Psoas muscle (tissue), 7 donors: ENCODE measurements at regions not wholly inside any gene's neighbourhood (a gene's known extent, or its start where the extent isn't known, plus 50 kb on each side); places are given as distances from the start of the nearest gene placed in this dataset.

Source experiments
- ATAC-seq, 4 donors: fragments of 200-7000 bp; cut with Tn5 transposase; one replicate each; pipeline ENCODE4 v1.9.1; 2020; ENCODE audit warnings: moderate library complexity in 3 of 4, mild to moderate bottlenecking in 2 of 4
- DNase-seq, 2 donors: peaks; one replicate each; pipeline ENCODE4 v3.0.0-alpha.2; 2020
- H3K27ac ChIP-seq: fragments of 200-600 bp; one replicate; pipeline ENCODE4 v1.8.0; 2022
- H3K27me3 ChIP-seq, 3 donors: fragments of 200-600 bp in 1 of 3; one replicate each; pipeline versions ENCODE4 v1.6.1 to v1.8.0; 2013 to 2022; ENCODE audit warnings: low read length in 2 of 3, mild to moderate bottlenecking in 2 of 3, moderate library complexity in 1 of 3; ENCODE audit not compliant: insufficient read depth in 3 of 3
- H3K36me3 ChIP-seq, 2 donors: fragments of 200-600 bp in 1 of 2; one replicate each; pipeline versions ENCODE4 v1.6.1 to v1.8.0; 2013 to 2022; ENCODE audit warnings: low read depth in 1 of 2, mild to moderate bottlenecking in 1 of 2, moderate library complexity in 1 of 2; ENCODE audit not compliant: insufficient read depth in 1 of 2
- H3K4me1 ChIP-seq: fragments of 200-600 bp; one replicate; pipeline ENCODE4 v1.8.0; 2022
- H3K4me3 ChIP-seq: fragments of 200-600 bp; one replicate; pipeline ENCODE4 v1.8.0; 2022; ENCODE audit warnings: mild to moderate bottlenecking
- H3K9me3 ChIP-seq: fragments of 200-600 bp; one replicate; pipeline ENCODE4 v1.8.0; 2022
- WGBS, 3 donors: extraction: QIAGEN DNeasy Blood & Tissue Kit; methylation state at CpG; one replicate each; pipeline versions ENCODE4 v1.1.6 to v1.1.7; 2013; 5-methylcytosine and 5-hydroxymethylcytosine counted together
- intact Hi-C, 2 donors: fragments of 100-400 bp; cut with DNase I; formaldehyde crosslinking; loops; one replicate each; pipeline versions ENCODE4 v1.11.0 to v1.14.2; 2022
- TF ChIP-seq, protein P1 (sequence below): fragments of 200-600 bp; IDR thresholded peaks from one replicate; pipeline ENCODE4 v1.8.0; 2022; ENCODE audit warnings: antibody characterized with exemption
- donor health status: healthy with polysubstance abuse.
- donor health status: DM: no; HTN: no; CAD: no; lungs with moderate emphysema.
- donor health status: Bipolar disorder and iron deficiency.
- donor health status: healthy.
- donor health status: DM: yes; HTN: yes; CAD: no.
- donor health status: DM: no; HTN: no; CAD: no.
- donor health status: DM: yes; HTN: yes; CAD: no.

- DNase-seq: no peak
- 92 to 98% (median 95%) methylated on average over 2 of the region's 2 CpGs for WGBS, 3 donors
- intact Hi-C loops: no loop called here
- no peak for ATAC-seq
- no peaks in the 10 kb centered on the region for H3K36me3 ChIP-seq
- no peaks in the 10 kb centered on the region for H3K9me3 ChIP-seq
- no peaks in the 10 kb centered on the region for H3K4me1 ChIP-seq
- TF ChIP-seq, protein P1, sequence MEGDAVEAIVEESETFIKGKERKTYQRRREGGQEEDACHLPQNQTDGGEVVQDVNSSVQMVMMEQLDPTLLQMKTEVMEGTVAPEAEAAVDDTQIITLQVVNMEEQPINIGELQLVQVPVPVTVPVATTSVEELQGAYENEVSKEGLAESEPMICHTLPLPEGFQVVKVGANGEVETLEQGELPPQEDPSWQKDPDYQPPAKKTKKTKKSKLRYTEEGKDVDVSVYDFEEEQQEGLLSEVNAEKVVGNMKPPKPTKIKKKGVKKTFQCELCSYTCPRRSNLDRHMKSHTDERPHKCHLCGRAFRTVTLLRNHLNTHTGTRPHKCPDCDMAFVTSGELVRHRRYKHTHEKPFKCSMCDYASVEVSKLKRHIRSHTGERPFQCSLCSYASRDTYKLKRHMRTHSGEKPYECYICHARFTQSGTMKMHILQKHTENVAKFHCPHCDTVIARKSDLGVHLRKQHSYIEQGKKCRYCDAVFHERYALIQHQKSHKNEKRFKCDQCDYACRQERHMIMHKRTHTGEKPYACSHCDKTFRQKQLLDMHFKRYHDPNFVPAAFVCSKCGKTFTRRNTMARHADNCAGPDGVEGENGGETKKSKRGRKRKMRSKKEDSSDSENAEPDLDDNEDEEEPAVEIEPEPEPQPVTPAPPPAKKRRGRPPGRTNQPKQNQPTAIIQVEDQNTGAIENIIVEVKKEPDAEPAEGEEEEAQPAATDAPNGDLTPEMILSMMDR: no peak
- no peak overlapping the region for H3K4me3 ChIP-seq
- no peak overlapping the region for H3K27ac ChIP-seq
- peaks cover 0 to 5% (median 0%) of the 10 kb centered on the region in 3 donors for H3K27me3 ChIP-seq
Measured at GRCh38 chr16:82360024-82360783, 190.2 kb upstream of the MPHOSPH6 start.

DNA sequence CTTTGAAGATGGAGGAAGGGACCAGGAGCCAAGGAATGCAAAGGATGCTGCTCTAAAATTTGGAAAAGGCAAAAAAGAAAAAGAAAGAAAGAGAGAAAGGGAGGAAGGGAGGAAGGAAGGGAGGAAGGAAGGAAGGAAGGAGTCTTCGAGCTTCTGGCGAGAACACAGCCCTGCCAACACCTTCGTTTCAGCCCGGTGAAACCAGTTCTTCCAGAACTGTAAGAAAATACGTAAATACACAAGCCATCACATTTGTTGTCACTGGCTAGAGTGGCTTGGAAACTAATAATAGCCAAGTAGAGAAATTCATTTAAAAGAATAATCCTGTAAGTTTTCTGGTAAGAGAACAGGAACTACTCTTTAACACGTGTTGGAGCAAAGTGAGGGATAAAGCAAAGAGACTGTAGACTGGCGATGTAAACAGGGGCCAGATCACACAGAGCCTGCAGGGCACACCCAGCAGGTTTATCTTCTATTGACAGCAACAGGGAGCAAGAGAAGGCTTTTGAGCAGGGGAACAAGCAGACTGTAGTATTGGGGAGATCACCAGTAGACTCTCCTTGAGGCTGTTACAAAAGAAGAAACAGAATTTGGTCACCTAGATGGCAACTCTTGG lies 188.7 kb upstream of the MPHOSPH6 start:
- peaks cover 0 to 5% (median 0%) of the 10 kb centered on the region in 3 donors for H3K27me3 ChIP-seq
- TF ChIP-seq, protein P1: no peak
- H3K27ac ChIP-seq: no peak overlapping the region
- WGBS, 3 donors: 72 to 75% (median 74%) methylated on average over 7 of the region's 7 CpGs
- intact Hi-C loops: no loop called here
- H3K4me3 ChIP-seq: no peak overlapping the region
- ATAC-seq (no peak), DNase-seq (no peak)
- no peaks in the 10 kb centered on the region for H3K4me1 ChIP-seq
- no peaks in the 10 kb centered on the region for H3K36me3 ChIP-seq
- H3K9me3 ChIP-seq: no peaks in the 10 kb centered on the region

- Histone ChIP-seq H3K4me1 (no peaks in the 10 kb centered on the region), H3K9me3 (no peaks in the 10 kb centered on the region), H3K36me3 (no peaks in the 10 kb centered on the region), H3K27ac (no peak overlapping the region), H3K27me3 (peaks cover 0 to 5% (median 0%) of the 10 kb centered on the region in 3 donors), H3K4me3 (no peak overlapping the region)
- intact Hi-C loops: no loop called here
- DNase-seq: no peak
- TF ChIP-seq, protein P1: no peak
- ATAC-seq: no peak
- 70 to 88% (median 73%) methylated on average over 3 of the region's 3 CpGs for WGBS, 3 donors
Measured at GRCh38 chr16:82358161-82358560, 188.1 kb upstream of the MPHOSPH6 start.

DNA sequence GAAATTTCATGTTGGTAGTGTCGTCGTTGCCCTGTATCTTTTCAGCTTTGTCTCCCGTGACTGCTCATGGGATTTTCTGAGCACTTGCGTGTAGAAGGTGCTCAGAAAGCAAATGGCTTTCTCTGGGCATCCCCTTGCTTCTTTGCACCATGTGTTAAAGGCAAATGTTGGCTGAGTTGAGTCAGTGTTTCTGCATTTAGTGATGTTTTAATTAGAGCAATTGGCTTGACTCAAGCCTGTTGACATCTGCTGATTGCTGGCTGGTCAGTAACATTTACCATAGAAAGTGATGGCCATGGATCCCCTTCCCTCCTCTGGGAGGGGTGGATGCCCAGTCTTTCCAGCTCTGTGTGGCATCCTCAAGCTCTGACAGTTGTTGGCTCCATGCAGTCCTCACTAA lies 187.2 kb upstream of the MPHOSPH6 start:
- H3K27ac ChIP-seq: no peak overlapping the region
- WGBS, 3 donors: 71 to 83% (median 79%) methylated on average over 4 of the region's 4 CpGs
- DNase-seq (no peak), ATAC-seq (no peak)
- intact Hi-C loops: no loop called here
- no peaks in the 10 kb centered on the region for H3K9me3 ChIP-seq
- no peaks in the 10 kb centered on the region for H3K36me3 ChIP-seq
- peaks cover 0 to 5% (median 0%) of the 10 kb centered on the region in 3 donors for H3K27me3 ChIP-seq
- H3K4me1 ChIP-seq: no peaks in the 10 kb centered on the region
- TF ChIP-seq, protein P1: no peak
- H3K4me3 ChIP-seq: no peak overlapping the region
